C4-2B (cell line): ENCODE measurements at regions not wholly inside any gene's neighbourhood (a gene's known extent, or its start where the extent isn't known, plus 50 kb on each side); places are given as distances from the start of the nearest gene placed in this dataset.

Experiments
- H3K27ac ChIP-seq: fragments of 450-650 bp; 2 replicates; pipeline ENCODE4 v1.5.1; 2017
- ZFX ChIP-seq: fragments of 450-650 bp; IDR thresholded peaks from 2 replicates; pipeline ENCODE4 v1.6.1; 2017
- TF ChIP-seq, protein P1 (sequence below): fragments of 450-650 bp; conservative IDR thresholded peaks from 2 replicates; pipeline ENCODE4 v1.5.1; 2017; ENCODE audit warnings: mild to moderate bottlenecking

DNA sequence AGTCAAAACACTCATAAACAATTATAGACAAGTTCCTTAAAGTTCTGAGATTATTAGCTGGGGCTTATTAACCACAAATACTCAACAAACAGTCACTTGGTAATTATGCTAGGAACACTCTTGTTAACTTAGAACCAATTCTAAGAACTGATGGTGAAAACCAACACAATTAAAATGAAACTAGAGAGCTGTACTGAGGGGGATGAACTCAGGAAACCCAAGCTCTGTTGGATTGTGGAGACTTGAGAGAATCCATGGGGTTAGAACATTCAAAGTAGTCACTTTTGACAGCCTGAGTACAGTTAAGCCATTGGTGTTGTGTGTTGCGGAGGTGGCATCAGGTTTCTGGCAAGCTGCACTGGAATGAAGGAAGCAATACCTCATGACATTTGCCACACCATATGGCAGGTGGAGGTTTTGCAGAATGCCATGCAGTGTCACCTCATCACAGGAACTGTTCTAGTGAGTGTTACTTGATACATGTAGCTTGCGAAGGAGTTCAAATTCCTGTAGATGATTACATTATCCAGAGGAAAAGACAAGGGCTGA is 480.9 kb upstream of the CD180 start:
- TF ChIP-seq, protein P1, sequence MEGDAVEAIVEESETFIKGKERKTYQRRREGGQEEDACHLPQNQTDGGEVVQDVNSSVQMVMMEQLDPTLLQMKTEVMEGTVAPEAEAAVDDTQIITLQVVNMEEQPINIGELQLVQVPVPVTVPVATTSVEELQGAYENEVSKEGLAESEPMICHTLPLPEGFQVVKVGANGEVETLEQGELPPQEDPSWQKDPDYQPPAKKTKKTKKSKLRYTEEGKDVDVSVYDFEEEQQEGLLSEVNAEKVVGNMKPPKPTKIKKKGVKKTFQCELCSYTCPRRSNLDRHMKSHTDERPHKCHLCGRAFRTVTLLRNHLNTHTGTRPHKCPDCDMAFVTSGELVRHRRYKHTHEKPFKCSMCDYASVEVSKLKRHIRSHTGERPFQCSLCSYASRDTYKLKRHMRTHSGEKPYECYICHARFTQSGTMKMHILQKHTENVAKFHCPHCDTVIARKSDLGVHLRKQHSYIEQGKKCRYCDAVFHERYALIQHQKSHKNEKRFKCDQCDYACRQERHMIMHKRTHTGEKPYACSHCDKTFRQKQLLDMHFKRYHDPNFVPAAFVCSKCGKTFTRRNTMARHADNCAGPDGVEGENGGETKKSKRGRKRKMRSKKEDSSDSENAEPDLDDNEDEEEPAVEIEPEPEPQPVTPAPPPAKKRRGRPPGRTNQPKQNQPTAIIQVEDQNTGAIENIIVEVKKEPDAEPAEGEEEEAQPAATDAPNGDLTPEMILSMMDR = no peak
- no peak for TF ChIP-seq ZFX
- no peak overlapping the region for H3K27ac ChIP-seq

DNA sequence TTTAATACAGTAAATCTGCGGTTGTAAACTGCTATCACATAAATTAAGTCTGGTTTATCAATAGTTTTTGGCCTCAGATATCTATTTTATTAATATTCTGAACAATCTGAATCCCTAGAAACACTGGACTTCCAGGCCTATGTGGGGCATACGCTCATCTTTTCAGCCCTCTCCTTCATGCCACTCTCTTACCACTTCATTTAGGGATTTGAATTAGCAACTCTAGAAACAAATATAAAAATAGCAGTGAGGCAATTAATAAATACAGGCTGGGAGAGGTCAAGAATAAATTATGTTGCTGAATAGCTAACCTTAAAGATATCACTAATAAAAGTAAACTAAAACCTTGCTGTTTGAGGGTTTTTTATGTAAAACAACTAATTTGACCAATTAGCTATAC is 480.3 kb upstream of the CD180 start:
- no peak for TF ChIP-seq ZFX
- TF ChIP-seq, protein P1 = no peak
- H3K27ac ChIP-seq = no peak overlapping the region

DNA sequence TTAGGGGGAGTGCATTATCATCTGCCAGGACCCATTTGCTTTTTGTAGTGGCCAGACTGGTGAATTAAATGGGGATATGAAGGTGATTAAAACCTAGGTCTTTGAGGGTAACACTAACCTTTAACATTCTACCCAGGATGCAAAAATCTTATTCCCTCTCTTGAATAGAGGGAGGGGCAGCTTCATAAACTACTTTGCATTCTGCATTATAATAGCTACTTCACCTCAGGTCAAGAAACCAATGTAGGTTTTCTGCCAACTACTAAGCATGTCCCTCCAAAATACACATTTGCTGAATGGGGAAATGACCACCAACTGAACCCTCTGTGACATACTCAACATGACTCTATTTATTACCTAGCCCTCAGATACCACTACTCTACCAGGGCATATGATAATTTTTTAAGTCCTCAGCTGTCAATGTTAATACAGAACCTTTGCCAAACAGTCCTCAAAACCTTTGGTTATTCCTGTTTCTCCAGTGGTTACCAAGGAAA is 477.6 kb upstream of the CD180 start:
- TF ChIP-seq, protein P1 = no peak
- TF ChIP-seq ZFX = no peak
- H3K27ac ChIP-seq = no peak overlapping the region

DNA sequence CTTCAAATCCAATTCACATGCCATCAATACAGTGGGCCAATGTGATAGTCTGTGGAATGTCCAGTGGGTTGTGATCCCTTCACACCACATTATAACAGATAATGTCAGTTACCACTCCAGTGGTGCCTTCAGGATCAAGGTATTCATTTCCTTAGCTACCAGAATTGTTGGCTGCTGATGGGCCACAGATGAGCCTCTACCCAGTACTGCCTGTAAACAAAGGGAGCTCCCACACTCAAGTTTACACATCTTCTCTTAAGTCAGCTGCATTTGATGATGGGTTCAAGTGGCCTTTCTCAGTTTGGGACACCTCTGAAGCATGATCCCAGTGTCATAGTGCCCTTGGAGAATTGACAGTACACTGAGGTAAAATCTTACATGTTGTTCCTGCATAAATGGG is 477.0 kb upstream of the CD180 start:
- H3K27ac ChIP-seq = no peak overlapping the region
- TF ChIP-seq ZFX = no peak
- TF ChIP-seq, protein P1 = no peak

DNA sequence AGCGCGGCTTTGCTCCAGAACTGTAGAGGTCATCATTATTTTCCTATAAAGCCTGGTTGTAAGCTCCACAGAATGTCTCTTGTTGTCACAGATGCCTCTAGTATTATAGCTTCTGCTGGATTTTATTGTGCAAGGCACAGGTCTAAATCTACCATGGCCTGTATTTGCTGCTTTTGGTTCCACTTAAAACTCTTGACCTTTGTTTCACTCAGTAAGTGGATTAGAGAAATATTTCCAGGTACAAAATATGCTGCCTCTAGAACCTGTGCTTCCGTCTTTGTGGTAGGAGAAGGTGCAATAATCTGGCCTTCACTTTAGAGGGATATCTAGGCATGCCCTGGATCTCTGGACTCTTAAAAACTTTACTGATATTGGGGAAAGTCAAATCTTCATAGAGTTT is 476.6 kb upstream of the CD180 start:
- TF ChIP-seq, protein P1 = no peak
- no peak for TF ChIP-seq ZFX
- no peak overlapping the region for H3K27ac ChIP-seq

DNA sequence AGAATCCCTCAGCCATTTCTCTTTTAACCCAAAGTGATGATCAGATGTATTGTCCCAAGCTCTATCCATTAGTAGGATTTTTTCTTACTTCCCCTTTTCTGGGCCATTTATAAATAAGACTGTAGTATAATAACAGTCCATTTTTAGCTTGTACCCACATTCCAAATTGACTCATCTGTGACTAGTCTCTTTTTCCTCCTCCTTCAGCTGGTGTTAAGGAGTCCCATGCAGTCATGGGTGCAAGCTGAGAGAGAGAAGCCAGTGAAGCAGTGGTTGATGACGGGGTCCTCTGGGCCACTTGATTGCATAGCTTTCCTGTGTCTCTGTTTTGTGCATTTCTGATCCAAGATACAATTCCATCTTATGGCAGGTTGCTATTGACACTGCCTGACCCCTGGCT is 476.0 kb upstream of the CD180 start:
- no peak overlapping the region for H3K27ac ChIP-seq
- no peak for TF ChIP-seq ZFX
- TF ChIP-seq, protein P1 = no peak

DNA sequence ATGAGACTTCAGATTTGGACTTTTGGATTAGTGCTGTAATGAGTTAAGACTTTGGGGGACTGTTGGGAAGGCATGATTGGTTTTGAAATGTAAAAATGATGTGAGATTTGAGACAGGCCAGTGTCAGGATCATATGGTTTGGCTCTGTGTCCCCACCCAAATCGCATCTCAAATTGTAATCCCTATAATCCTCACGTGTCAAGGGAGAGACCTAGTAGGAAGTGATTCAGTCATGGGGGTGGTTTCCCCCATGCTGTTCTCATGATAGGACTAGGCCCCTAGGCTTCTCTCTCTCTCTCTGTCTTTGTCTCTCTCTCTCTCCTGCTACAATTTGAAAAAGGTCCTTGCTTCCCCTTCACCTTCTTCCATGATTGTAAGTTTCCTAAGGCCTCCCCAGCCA is 473.3 kb upstream of the CD180 start:
- TF ChIP-seq, protein P1 = no peak
- H3K27ac ChIP-seq = no peak overlapping the region
